H9 (cell line): ENCODE measurements at regions not wholly inside any gene's neighbourhood (a gene's known extent, or its start where the extent isn't known, plus 50 kb on each side); places are given as distances from the start of the nearest gene placed in this dataset.
A peak's percentile ranks its signal among the peaks of the same experiment; 100 is the strongest.

ENCODE experiments used
- DNase-seq: peaks from one replicate; pipeline ENCODE4 v3.0.0-alpha.2; 2017
- H2AFZ ChIP-seq: one replicate; pipeline ENCODE4 v1.6.1; 2013; ENCODE audit warnings: mild to moderate bottlenecking, low read length, control low read depth, moderate library complexity
- H2AK5ac ChIP-seq: 2 replicates; pipeline ENCODE4 v1.6.1; 2013; ENCODE audit warnings: low read length, control low read depth, mixed read lengths; ENCODE audit not compliant: insufficient read length
- H2BK120ac ChIP-seq: one replicate; pipeline ENCODE4 v1.6.1; 2013; ENCODE audit warnings: low read depth, mild to moderate bottlenecking, low read length, control low read depth, inconsistent platforms; ENCODE audit not compliant: poor library complexity, severe bottlenecking
- H2BK12ac ChIP-seq: 2 replicates; pipeline ENCODE4 v1.6.1; 2013; ENCODE audit warnings: low read length, control low read depth, mixed read lengths, low read depth; ENCODE audit not compliant: insufficient read length
- H2BK15ac ChIP-seq: 2 replicates; pipeline ENCODE4 v1.6.1; 2013; ENCODE audit warnings: low read depth, low read length, control low read depth
- H2BK20ac ChIP-seq: one replicate; pipeline ENCODE4 v1.6.1; 2013; ENCODE audit warnings: low read depth, mild to moderate bottlenecking, low read length, control low read depth, inconsistent platforms; ENCODE audit not compliant: poor library complexity, severe bottlenecking
- H2BK5ac ChIP-seq: 2 replicates; pipeline ENCODE4 v1.6.1; 2013; ENCODE audit warnings: low read length, control low read depth, mixed read lengths; ENCODE audit not compliant: insufficient read length
- H3K14ac ChIP-seq: 2 replicates; pipeline ENCODE4 v1.6.1; 2013; ENCODE audit warnings: low read length, control low read depth; ENCODE audit not compliant: insufficient read depth
- H3K18ac ChIP-seq: 2 replicates; pipeline ENCODE4 v1.6.1; 2013; ENCODE audit warnings: low read depth, mild to moderate bottlenecking, mixed read lengths, low read length, control low read depth; ENCODE audit not compliant: insufficient read length
- H3K23ac ChIP-seq: 2 replicates; pipeline ENCODE4 v1.6.1; 2013; ENCODE audit warnings: low read length, control low read depth, mixed read lengths, low read depth; ENCODE audit not compliant: insufficient read length
- H3K23me2 ChIP-seq: 2 replicates; pipeline ENCODE4 v1.6.1; 2013; ENCODE audit warnings: low read depth, mild to moderate bottlenecking, mixed read lengths, low read length, control low read depth; ENCODE audit not compliant: insufficient read length, poor library complexity, severe bottlenecking
- H3K27ac ChIP-seq: 2 replicates; pipeline ENCODE4 v1.5.1; 2013; ENCODE audit warnings: low read length, control low read depth, mixed read lengths, low read depth; ENCODE audit not compliant: insufficient read length
- H3K27me3 ChIP-seq: 2 replicates; pipeline ENCODE4 v1.6.1; 2013; ENCODE audit warnings: low read length, control low read depth, inconsistent platforms; ENCODE audit not compliant: insufficient read depth
- H3K4ac ChIP-seq: 2 replicates; pipeline ENCODE4 v1.6.1; 2013; ENCODE audit warnings: low read depth, mild to moderate bottlenecking, control low read depth, inconsistent platforms, low read length, moderate library complexity
- H3K4me1 ChIP-seq: 2 replicates; pipeline ENCODE4 v1.6.1; 2013; ENCODE audit warnings: low read length, control low read depth, inconsistent platforms; ENCODE audit not compliant: insufficient read depth
- H3K4me2 ChIP-seq: 2 replicates; pipeline ENCODE4 v1.6.1; 2013; ENCODE audit warnings: low read length, control low read depth, mixed read lengths; ENCODE audit not compliant: insufficient read length, insufficient read depth
- H3K56ac ChIP-seq: 2 replicates; pipeline ENCODE4 v1.6.1; 2013; ENCODE audit warnings: low read depth, mild to moderate bottlenecking, mixed read lengths, low read length, control low read depth; ENCODE audit not compliant: insufficient read length
- H3K79me1 ChIP-seq: 2 replicates; pipeline ENCODE4 v1.6.1; 2013; ENCODE audit warnings: low read depth, mild to moderate bottlenecking, moderate library complexity, low read length, control low read depth, inconsistent platforms; ENCODE audit not compliant: insufficient read depth, poor library complexity, severe bottlenecking
- H3K79me2 ChIP-seq: 2 replicates; pipeline ENCODE4 v1.6.1; 2013; ENCODE audit warnings: low read length, control low read depth, inconsistent platforms; ENCODE audit not compliant: insufficient read depth
- H3K9ac ChIP-seq: 2 replicates; pipeline ENCODE4 v1.6.1; 2013; ENCODE audit warnings: low read length, control low read depth, mixed read lengths; ENCODE audit not compliant: insufficient read length; ENCODE audit errors: extremely low read depth
- H3K9me3 ChIP-seq: one replicate; pipeline ENCODE4 v1.6.1; 2013; ENCODE audit warnings: low read depth, low read length, inconsistent platforms; ENCODE audit not compliant: control insufficient read depth
- H3T11ph ChIP-seq: one replicate; pipeline ENCODE4 v1.6.1; 2013; ENCODE audit warnings: mild to moderate bottlenecking, low read length, control low read depth, inconsistent platforms
- H4K20me1 ChIP-seq: one replicate; pipeline ENCODE4 v1.6.1; 2013; ENCODE audit not compliant: control insufficient read depth, insufficient read length, insufficient read depth
- H4K5ac ChIP-seq: 2 replicates; pipeline ENCODE4 v1.6.1; 2013; ENCODE audit warnings: low read depth, mild to moderate bottlenecking, mixed read lengths, low read length, control low read depth; ENCODE audit not compliant: insufficient read length
- H4K8ac ChIP-seq: replicated peaks from 2 replicates; pipeline ENCODE4 v1.6.1; 2013; ENCODE audit warnings: low read length, control low read depth, mixed read lengths, low read depth; ENCODE audit not compliant: insufficient read length
- H4K91ac ChIP-seq: 2 replicates; pipeline ENCODE4 v1.6.1; 2013; ENCODE audit warnings: low read depth, mild to moderate bottlenecking, moderate library complexity, mixed read lengths, low read length, control low read depth; ENCODE audit not compliant: insufficient read length
- H3K27ac Mint-ChIP-seq, 3 experiments: 2 replicates in 2 of 3; 3 replicates in 1 of 3; pipeline ENCODE4 v1.8.0; 2020 to 2021; ENCODE audit warnings: mixed read lengths in 3 of 3, mild to moderate bottlenecking in 1 of 3, moderate library complexity in 1 of 3
- H3K27me3 Mint-ChIP-seq: 2 replicates; pipeline ENCODE4 v1.8.0; 2021; ENCODE audit warnings: low read depth, mild to moderate bottlenecking, moderate library complexity, mixed read lengths
- H3K36me3 Mint-ChIP-seq, 3 experiments: 2 replicates in 2 of 3; 3 replicates in 1 of 3; pipeline ENCODE4 v1.8.0; 2020 to 2021; ENCODE audit warnings: low read depth in 3 of 3, mixed read lengths in 3 of 3; ENCODE audit not compliant: insufficient read depth in 1 of 3
- H3K4me1 Mint-ChIP-seq, 2 experiments: 2 replicates each; pipeline ENCODE4 v1.8.0; 2020; ENCODE audit warnings: mixed read lengths in 2 of 2
- H3K4me3 Mint-ChIP-seq, 2 experiments: 2 replicates in 1 of 2; 3 replicates in 1 of 2; pipeline ENCODE4 v1.8.0; 2020 to 2021; ENCODE audit warnings: mild to moderate bottlenecking in 2 of 2, mixed read lengths in 2 of 2, moderate library complexity in 1 of 2
- H3K9me3 Mint-ChIP-seq, 2 experiments: 2 replicates in 1 of 2; 3 replicates in 1 of 2; pipeline ENCODE4 v1.8.0; 2020; ENCODE audit warnings: mild to moderate bottlenecking in 2 of 2, mixed read lengths in 2 of 2, moderate library complexity in 1 of 2
- CTCF ChIP-seq: fragments of 200-600 bp; sonication (generic); conservative IDR thresholded peaks from 3 replicates; pipeline ENCODE4 v1.8.0; 2021; ENCODE audit warnings: antibody characterized with exemption, mild to moderate bottlenecking
- WGBS: extraction: QIAGEN DNeasy Blood & Tissue Kit; methylation state at CpG from one replicate; pipeline ENCODE4 v1.1.7; 2013; ENCODE audit warnings: missing lambda C conversion rate, low lambda C conversion rate, mixed read lengths; ENCODE audit not compliant: insufficient read length; ENCODE audit errors: extremely low coverage; 5-methylcytosine and 5-hydroxymethylcytosine counted together

GRCh38 chr10:110414548-110415309 lies 83.0 kb upstream of the DUSP5 start:
- Histone ChIP-seq H3K4ac (no peak overlapping the region), H2BK15ac (no peak overlapping the region), H2BK12ac (no peak overlapping the region), H2AK5ac (no peak overlapping the region), H2BK5ac (no peak overlapping the region), H3K4me2 (no peak overlapping the region), H3K79me2 (no peaks in the 10 kb centered on the region), H4K91ac (no peak overlapping the region), H4K20me1 (no peaks in the 10 kb centered on the region), H3K14ac (no peak overlapping the region; the same call in 1 of the 2 replicates), H3K27me3 (no peaks in the 10 kb centered on the region), H3K23ac (no peak overlapping the region), H3K56ac (no peak overlapping the region), H3K9ac (no peak overlapping the region), H4K8ac (no peak overlapping the region), H3T11ph (no peak overlapping the region), H3K18ac (no peak overlapping the region), H3K23me2 (no peaks in the 10 kb centered on the region), H4K5ac (no peak overlapping the region), H3K27ac (no peak overlapping the region), H3K9me3 (no peaks in the 10 kb centered on the region), H3K4me1 (peaks cover 2% of the 10 kb centered on the region; the same call in 1 of the 2 replicates), H2BK120ac (no peak overlapping the region), H3K79me1 (no peaks in the 10 kb centered on the region), H2BK20ac (no peak overlapping the region), H2AFZ (no peak overlapping the region)
- no peak for DNase-seq
- peaks cover 11 to 20% of the 10 kb centered on the region in 2 experiments for H3K4me1 Mint-ChIP-seq
- H3K27ac Mint-ChIP-seq, result peak overlapping the region in 1 of 3 experiments; percentile 72; a peak in 1 of 7 replicates
- no peak overlapping the region; a peak in 1 of 5 replicates for H3K4me3 Mint-ChIP-seq
- no CpG with 5 or more reads among the region's 10 CpGs for WGBS
- no peaks in the 10 kb centered on the region; the same call in 1 of the 2 replicates for H3K27me3 Mint-ChIP-seq
- no peaks in the 10 kb centered on the region for H3K36me3 Mint-ChIP-seq
- TF ChIP-seq CTCF, result no peak
- H3K9me3 Mint-ChIP-seq, result no peaks in the 10 kb centered on the region
